ENCODE measurements at regions not wholly inside any gene's neighbourhood (a gene's known extent, or its start where the extent isn't known, plus 50 kb on each side); places are given as distances from the start of the nearest gene placed in this dataset.
"Not testable (repeated sequence)": the region's sequence is repeated elsewhere in the genome, so short reads cannot be mapped to it uniquely, and the experiment has no call there.

DNA sequence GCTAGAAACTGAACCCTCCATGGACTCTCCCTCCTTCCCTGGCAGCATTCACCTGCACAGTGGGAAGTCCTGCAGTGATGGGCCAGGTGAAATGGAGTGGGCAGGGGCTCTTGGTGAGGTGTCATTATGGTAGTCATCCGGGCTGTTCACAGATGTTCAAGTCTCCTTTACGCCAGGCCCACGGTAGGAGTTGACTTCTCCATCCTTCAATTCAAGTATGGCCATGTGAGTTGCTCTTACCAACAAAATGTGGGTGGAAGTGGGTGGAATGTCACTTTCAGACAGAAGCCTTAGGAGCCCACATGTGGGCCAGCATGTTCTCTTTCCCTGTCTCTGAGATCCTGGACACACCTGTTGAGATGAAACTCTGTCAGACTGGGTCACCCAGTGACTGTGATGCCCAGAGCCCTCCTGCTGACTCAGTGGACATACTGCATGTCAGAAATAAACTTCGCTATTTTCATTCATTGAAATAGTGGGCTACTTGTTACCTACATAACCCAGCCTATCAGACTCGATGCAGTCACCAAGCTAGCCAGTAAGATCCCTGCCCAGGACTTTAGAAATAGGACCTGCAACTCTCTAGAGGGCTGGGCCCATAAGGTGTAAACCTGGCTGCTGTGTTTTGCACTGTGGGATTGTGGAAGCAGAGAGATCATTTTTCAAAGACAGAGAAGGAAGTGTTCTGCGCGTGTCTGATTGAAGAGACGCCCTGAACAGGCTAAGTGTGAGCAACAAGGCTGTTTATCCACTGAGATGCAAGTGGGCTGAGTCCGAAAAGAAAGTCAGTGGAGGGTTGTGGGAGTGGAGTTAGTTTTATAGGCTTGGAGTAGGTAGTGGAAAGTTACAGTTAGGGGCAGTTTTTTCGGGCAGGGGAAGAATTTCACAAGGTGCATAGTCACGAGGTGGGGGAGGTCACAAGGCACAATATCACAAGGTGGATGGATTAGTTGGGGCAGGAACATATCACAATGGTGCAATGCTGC is 174.4 kb downstream of the TRIM43 start:
- not testable (repeated sequence) for H3K4me3 Mint-ChIP-seq, H3K9me3 Mint-ChIP-seq, H3K27ac Mint-ChIP-seq, H3K4me1 Mint-ChIP-seq, H3K27me3 Mint-ChIP-seq, H3K36me3 Mint-ChIP-seq

DNA sequence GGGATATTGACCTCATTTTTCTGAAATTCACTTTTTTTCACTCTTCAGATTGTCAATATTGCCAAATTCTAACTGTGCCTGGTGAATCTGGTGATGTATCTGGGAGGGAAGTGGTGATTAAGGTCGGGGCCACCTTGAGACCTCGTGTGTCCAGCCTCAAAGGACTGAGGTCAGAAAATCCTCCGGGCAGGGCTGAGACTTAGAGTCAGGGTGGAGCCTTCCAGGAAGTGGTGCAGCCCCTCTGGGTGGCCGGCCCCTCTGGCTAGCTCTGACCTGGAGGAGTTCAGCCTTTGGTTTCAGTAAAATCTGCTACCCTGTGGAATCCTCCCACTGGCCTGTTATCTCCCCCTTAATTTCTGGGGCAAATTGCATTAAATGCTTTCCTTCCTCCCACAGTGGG is 175.7 kb downstream of the TRIM43 start:
- not testable (repeated sequence) for H3K4me1 Mint-ChIP-seq, H3K9me3 Mint-ChIP-seq, H3K27me3 Mint-ChIP-seq, H3K4me3 Mint-ChIP-seq, H3K36me3 Mint-ChIP-seq, H3K27ac Mint-ChIP-seq

DNA sequence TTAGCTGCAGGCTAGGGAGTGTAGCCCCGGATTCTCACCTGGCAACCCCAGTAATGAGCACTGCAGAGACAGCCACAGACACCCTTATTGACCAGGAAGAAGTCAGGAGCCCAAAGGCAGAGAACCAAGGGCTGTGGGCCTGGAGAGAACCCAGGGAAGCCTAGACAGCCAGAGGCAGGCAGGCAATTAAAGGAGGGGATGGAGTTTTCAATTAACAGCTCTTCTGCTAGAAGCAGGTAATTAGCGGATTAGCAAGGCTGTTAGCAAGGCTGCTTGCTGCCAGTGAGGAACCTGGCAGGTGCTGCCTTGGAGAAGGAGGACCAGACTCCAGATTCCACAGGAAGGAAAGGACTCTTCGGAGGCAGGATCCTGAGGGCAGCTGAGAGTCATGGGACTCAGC is 176.1 kb downstream of the TRIM43 start:
- H3K27me3 Mint-ChIP-seq, H3K4me1 Mint-ChIP-seq, H3K27ac Mint-ChIP-seq, H3K4me3 Mint-ChIP-seq, H3K36me3 Mint-ChIP-seq, H3K9me3 Mint-ChIP-seq: not testable (repeated sequence)

DNA sequence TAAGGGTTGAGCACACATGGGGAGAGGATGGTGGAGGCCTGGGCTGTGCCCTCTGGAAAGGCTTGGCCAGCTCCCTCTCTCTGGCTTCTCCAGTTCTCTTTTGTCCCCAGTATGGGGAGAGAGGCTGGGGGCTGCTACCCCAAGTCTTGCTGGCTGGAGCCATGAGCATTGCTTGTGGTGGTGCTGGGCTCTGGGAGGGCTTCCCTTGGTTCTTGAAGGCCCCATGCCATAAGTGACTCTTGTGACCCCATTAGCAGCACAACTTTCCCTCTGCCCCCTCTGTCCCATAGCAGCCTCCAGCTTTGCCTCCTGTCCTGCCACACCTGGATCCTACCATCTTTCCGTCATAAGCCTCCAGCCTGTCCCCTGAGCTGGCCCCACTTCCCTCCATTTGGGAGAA is 177.5 kb downstream of the TRIM43 start:
- not testable (repeated sequence) for H3K9me3 Mint-ChIP-seq, H3K36me3 Mint-ChIP-seq, H3K27ac Mint-ChIP-seq, H3K4me3 Mint-ChIP-seq, H3K4me1 Mint-ChIP-seq, H3K27me3 Mint-ChIP-seq

DNA sequence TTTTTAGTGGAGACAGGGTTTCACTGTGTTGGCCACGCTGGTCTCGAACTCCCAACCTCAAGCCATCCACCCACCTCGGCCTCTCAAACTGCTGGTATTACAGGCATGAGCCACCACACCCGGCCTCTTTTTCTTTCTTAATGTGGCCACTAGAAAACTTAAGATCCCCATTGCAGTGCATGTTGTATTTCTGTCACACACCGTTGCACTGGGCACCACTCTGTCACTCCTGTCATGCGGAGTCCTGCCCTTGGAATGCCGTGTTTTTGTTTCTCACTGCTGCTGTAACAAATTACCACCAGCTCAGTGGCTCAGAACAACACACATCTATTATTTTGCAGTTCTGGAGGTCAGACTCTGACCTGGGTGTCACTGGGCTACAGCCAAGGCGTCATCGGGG is 178.9 kb downstream of the TRIM43 start:
- not testable (repeated sequence) for H3K36me3 Mint-ChIP-seq, H3K27me3 Mint-ChIP-seq, H3K27ac Mint-ChIP-seq, H3K9me3 Mint-ChIP-seq, H3K4me3 Mint-ChIP-seq, H3K4me1 Mint-ChIP-seq

DNA sequence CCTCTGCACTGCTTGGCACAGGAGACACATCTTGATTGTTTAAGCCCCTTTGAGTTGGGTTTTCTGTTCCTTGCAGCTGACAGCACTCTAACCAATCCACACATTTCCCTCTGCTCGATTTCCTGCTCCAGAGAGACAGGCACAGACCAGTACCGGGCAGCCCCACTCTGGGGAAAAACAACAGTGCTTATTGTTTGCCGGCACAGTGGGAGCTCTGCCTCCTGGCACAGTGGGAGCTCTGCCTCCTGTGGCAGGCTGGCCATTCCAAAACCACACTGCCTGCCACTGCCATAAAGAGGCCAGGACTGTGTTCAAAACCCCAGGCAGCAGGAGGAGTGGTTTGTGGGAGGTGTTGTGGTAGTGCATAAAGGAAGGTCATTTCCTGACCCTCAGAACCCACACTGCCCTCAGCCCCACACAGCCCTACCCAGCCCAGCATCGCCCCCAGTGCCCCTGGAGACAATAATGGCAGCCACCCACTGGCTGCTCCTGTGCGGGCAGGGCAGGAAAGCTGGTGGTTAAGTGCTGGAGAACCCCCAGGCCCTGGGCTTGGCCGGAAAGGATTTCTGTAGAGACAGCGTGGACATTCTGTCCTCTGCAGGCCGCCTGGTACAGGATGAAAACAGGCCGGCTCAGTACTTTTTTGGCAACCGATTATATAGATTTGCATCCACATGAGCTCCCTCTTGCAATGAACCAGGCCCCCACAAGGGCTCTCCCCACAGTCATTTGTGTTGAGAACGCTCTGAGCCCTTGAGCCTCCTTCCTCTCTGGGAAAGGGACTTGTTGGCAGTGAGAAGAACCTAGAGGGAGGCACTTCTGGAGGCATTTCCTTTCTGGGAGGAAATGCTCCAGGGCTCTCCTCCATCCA is 182.8 kb downstream of the TRIM43 start:
- not testable (repeated sequence) for H3K9me3 Mint-ChIP-seq, H3K4me1 Mint-ChIP-seq, H3K36me3 Mint-ChIP-seq, H3K4me3 Mint-ChIP-seq, H3K27ac Mint-ChIP-seq, H3K27me3 Mint-ChIP-seq

DNA sequence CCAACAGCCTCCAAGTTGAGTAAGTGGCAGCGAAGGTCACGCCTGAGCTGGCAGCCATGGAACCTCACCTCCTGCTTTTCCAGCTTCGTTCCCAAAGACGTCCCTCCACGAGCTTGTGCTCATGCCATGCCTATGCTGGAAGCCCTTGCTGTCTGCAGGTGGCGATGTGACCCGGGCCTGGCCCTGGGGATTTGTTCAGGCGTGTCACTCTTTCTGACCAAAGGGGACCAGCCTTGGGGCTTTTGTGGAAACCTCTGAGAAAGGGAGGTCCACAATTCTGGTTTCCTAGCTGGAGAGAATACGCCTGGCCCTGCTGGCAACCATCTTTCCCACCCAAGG is 183.4 kb downstream of the TRIM43 start:
- not testable (repeated sequence) for H3K4me1 Mint-ChIP-seq, H3K27me3 Mint-ChIP-seq, H3K4me3 Mint-ChIP-seq, H3K27ac Mint-ChIP-seq, H3K9me3 Mint-ChIP-seq, H3K36me3 Mint-ChIP-seq
